HG02840 (cell line): ENCODE measurements at regions not wholly inside any gene's neighbourhood (a gene's known extent, or its start where the extent isn't known, plus 50 kb on each side); places are given as distances from the start of the nearest gene placed in this dataset.

Experiments
- ATAC-seq: cut with Tn5 transposase; IDR thresholded peaks from one replicate; pipeline ENCODE4 v1.9.1; 2021; ENCODE audit warnings: mild to moderate bottlenecking, moderate library complexity, moderate number of reproducible peaks; ENCODE audit not compliant: unreplicated experiment, low FRiP score

DNA sequence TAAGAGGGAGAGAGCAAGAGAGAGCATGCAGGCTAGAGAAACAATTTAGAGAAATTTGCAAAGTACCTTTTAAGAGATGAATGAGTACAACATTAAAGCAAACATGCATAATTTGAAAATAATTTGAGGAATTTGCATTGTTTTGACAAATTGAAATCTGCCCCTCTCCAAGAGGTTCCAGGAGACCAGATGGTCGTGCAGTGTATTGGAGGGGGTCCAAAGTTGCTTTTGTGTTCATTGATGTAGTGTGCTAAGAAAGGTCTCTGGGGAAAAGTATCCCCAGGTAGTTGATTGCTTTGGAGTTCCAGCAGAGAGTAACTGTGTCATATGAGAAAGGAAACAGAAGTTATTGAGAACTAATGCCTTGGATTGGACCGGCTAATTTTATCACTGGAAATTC is 635.0 kb upstream of the TENM3 start:
- no peak for ATAC-seq

DNA sequence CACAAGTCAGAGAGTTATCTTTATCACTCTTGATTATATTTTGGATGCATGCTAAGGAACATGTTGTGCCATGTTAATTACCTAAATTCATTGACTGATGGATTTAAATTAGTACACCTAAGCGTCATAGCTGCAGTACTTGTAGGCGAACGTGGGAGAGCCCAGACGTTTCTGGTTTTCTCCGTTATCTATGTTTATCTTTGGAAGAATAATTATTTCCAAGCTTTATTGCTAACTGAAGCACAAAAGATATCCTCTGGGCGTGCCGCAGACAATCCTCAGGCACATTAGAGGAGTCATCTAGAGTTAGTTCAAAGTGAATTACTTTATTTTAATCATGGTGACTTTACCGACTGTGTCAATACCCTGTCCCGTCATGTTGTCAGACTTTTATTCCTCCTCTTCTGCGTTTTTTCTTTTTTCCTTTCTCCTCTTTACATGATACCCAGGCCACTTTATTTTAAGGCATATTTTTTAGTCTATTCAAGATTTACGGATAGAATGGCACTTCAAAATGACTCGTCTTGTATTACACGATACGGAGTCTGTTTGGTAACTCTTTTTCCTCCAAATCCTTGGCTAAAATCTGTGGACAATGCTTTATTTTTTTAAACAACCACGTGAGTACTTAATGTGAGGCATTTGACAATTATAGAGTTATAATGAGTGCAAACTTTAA is 632.0 kb upstream of the TENM3 start:
- ATAC-seq = no peak

DNA sequence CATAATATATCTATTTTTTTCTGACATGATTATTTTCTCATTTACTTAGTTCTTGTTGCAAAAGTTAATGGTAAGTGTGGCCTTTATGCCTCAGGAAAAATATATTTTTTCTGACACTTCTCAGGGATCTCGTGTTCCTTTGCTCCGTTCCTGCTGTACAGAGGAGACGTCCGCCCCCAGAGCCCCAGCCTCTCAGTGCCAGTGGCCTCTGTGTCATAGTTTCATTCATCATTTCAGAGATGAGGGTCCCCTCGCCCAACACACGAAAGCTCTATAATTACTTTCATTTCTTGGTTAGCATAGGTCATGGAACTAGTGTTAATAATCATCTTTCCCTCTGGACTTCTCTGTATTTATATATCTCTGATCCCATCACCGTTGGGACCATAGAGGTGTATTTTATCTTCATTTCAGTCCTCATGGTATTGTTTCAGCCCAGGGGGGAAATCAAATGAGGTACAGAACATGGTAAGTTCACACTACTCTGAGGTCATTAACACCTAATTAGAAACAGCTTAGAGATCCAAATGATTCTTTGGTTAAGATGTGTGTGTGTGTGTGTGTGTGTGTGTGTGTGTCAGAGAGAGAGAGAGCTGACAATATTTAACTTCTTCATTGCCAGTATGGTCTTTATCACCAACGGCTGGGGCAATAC is 631.1 kb upstream of the TENM3 start:
- ATAC-seq = no peak

DNA sequence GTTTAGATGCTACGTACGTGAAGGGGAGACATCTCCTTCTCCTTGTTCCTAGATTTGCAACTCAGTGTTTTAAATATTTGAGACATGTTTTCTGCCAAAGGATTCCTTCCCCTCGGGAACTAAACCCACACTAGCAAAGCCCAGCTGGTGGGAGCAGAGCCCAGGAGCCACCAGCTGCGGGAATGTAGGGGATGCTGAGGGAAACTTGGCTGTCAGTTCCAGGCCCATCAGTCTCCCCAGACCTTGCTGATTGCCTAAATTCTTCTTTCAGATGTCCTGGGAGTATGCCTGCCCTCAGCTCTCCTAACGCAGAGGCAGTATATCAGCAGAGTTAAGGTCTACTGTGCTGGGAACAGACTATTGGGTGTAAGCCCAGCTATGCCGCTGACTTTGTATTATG is 630.0 kb upstream of the TENM3 start:
- ATAC-seq = no peak

DNA sequence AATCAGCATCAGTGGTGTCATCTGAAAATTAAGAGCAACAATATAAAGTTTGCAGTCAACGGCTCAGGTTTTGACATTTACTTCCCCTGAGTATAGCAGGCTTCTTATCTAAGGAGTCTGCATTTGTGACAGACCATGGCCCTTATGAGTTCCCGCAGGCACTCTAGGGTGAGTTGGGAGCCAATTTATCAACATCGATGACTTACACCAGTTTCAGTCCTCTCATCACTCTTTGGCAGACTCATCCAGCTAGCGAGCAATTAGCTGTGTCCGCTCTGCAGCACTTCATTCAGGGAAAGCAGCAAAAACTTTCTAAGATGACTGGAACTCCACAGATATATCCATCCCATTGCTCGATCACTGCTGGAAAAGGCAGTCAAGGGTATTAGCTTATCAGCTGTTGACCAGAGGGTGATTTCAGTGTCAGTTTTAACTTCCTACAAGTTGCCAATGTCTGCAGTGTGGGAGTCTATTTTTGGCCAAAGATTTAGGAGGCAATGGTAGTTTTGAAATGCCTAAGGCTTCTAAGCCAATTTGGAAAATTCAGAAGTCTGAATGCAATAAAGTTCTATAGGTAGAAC is 625.1 kb upstream of the TENM3 start:
- no peak for ATAC-seq

DNA sequence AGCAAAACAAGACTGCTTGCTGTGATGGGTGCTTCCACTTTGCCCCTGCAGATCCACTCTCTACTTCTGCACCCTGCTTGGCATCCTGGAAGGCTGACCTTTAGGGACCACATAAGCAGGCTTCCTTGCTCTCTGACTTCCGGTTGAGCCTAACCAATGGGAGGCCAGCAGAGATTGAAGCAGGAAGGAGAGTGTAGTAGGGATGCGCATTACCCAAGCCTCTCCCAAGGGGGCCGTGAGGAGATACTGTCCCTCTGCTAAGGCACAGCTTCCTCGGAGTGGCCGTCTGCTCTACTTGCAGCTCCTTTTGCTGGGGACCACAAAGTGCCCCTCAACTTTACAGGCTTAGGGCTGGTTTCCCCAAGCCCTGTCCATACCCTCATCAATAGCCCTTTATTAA is 624.3 kb upstream of the TENM3 start:
- no peak for ATAC-seq

DNA sequence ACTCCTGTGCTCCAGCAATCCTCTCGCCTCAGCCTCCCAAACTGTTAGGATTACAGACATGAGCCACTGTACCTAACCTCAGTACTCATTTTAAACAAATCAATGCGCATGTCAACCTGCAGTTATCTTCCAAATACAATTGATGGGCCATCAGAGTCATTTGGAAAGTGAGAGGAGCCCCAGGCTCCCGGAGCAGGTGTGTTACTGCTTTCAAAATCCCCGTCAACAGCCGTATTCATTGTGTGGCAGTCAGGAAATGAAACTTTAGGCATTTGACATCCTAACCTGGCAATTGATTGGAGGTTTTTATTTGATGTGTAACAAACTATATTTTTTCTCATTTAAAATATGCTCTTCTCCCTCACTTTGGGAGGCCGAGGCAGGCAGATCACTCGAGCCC is 623.6 kb upstream of the TENM3 start:
- ATAC-seq = no peak

DNA sequence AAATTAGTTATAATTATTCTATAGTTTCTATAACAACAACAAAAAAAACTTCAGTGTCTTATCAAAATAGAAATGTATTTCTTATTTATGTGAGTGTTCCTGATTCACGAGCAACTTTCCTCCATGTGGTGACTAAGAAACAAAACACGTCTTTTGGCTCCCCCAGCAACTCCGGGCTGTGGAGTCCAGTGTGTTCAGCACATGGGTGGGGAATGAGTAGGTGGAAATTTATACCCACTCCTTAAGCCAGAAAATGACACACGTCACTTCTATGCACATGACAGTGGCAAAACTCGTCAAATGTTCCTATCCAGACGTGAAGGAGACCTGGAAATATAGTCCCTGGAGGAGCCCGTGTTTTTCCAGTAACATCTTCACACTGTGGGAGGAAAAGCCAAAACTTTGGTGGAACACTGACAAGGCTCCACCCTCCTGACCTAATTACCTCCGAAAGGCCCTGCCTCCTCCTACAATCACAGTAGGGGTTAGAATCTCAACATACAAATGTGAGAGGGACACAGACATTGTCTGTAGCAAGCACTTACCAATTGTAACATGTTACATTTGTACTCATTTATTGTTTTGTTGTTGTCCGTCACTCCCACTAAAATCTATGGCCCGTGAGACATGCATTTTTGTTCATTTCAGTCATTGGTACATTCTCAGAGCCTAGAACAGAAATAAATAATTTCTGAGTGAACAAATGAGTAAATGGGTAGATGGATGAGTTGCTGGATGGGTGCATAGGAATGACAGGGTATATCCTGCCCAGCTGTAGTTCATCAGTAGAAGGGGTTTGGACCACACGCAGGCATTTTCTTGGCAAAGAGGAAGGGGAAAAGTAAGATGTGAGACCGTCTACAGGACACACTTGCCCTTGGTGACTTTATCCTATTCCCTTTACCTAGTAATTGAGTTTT is 605.8 kb upstream of the TENM3 start:
- no peak for ATAC-seq

DNA sequence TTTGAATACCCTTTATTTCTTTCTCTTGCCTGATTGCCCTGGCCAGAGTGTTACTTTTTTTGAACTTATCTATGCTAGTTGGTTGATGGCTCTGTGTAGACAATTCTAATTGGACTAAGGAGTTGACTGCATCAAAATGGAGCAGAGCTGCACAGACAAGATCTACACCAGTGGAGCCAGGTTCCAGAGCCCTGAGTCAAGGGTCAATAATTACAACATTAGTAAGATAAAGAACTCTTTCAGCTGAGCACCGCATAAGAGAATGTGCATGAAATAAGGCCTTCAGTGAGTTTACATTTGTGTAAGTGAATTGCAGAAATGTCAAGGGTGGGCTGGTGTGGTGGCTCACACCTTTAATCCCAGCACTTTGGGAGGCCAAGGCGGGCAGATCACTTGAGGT is 599.7 kb upstream of the TENM3 start:
- ATAC-seq = no peak

DNA sequence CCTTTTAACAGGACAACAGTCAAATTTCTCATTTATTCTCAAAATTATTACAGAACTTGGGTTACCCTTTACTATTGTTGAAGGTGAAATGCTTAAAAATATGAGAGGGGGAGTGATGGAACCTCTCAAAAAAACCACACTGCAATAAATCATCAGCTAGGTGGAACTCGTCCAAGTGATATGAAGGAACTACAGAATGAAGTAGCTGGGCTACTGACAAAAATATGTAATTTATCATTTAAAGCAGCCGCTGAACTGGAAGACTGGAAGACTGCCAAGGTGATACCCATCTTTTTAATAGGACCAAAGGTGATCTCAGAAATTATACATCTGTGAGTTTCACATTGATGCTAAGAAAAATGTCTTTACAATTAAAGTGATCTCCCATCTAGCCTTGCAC is 597.7 kb upstream of the TENM3 start:
- no peak for ATAC-seq

DNA sequence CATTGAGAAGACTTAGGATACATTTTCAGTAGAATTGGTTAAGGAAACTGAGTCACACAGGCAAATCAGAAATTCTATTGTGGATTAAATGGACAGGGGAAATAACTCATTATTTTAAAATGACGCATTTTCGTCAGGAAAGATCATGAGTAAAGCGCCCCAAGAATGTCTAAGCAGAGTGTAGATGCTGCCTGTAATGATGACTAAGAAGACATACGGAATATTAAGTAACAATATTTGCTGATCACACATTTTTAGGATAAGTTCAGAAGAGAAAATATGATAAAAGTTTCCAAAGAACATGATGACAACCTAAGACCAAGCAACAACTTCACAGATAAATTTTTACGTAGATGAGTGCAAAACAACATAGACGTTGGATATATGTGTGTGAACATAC is 596.3 kb upstream of the TENM3 start:
- ATAC-seq = no peak

DNA sequence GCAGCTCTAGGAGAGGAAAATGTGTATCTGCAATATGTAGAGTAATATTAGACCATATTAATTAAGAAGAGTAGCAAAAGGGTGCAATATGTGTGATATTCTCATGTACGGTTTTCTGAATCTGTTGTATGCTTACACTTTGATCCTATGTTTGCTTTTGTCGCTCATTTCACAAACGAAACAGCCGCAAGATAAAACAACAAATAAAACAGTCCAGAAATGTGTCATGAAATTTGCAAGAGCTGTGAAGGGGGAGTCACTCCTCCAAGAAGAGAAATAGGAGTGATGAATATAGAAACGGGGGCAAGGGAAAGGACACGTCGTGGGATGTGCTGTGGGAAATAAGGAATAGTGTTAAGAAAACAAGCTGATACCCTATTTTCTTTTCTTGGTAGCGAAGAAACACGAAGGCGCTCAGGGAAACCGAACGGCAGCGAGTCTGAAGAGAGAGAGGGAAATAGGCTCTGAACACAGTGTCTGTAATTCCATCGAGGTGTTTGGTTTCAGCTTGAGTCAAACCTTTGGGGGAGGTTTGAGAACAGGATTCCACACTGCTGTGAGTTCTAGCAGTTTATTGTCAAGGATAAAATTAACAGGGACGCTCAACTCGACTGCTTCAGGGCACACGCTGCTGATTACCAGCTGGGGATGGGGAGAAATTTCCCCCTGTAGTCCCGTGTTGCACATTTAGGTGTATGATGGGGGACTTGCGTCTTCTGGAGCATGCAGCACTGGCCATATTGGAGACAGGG is 595.6 kb upstream of the TENM3 start:
- no peak for ATAC-seq

DNA sequence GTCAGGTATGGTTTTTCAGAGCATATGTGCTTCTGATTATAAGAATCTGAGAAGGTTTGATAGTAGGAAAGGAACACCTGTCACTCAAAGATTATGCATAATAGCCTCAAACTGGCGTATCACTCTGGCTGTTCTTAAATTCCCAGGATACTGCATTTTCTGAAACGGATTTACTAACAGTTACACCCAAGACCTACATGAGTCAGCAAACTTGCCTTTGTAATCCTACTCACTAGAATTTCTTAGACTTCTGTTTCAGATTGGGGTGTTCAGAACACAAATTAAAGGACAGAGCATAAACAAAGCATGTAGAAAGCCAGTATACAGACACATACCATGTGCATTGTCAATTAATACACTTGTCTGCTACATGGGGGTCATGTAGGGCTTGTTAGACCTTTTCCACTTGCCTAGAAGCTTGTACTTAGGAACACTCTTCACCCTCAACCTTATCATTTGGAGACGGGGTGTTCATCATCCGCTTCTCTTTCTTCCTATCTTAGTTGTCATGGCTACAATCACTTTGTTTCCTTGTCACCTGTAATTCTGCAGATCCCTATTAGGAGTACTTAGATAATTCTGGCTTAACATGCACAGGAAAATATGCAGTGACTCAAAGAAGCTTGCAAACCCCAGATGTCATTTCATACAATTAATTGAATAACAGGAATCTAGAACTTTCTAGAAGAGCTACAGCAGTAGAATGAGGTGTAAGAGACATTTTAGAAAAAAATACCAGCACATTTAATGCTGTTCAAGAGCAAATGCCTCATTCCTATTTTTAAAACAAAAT is 593.0 kb upstream of the TENM3 start:
- ATAC-seq = no peak

DNA sequence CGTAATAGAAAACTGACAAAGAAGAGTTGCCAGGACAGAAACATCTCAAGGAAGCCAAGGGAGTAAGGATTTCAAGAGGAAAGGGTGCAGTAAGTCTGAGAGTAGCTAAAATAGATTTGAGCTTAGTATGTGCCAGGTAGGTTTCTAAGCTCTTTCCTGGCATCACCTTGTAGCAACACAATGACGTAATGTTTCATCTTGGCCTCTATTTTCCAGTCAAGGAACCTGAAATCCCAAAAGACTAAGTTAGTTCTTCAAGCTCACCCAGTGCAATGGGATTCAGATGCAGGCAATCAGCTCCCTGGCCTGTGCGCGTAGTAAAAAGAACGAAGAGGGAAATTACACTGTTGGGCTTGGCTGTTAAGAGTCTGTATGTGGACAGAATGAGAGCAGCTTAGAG is 586.5 kb upstream of the TENM3 start:
- no peak for ATAC-seq

DNA sequence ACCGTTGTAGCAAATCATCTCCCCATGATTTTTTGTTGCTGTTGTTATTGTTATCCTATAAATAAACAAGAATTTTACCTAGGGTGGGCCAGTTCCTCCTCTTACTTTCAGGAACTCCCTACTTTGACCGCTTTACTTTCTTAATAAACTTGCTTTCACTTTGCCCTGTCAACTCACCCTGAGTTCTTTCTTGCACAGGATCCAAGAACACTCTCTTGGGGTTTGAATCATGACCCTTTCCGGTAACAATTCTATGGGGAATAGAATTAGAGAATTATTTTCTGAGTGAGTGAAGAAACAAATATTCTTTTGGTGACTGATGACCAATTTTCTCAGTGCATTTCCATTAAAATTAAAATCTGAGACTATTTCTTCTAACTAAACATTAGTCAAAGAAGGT is 584.0 kb upstream of the TENM3 start:
- ATAC-seq = no peak

DNA sequence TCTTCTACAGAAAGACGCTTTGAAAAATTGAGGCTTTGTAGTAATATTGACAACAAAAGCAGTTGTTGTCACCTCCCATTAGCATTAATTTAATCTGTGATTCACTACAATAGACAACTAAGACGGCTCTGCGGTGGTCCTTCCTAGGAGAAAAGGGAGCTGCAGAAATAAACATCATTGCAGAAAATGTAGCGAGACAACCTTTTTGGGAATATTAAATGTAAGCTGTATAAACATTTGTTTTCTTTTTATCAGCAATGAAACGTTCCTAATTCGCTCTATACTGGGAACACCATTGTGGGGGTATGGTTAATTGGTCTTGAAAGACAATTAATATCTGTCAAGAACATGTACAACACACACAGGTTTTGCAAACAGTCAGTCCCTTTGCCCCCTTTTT is 583.3 kb upstream of the TENM3 start:
- ATAC-seq = no peak

DNA sequence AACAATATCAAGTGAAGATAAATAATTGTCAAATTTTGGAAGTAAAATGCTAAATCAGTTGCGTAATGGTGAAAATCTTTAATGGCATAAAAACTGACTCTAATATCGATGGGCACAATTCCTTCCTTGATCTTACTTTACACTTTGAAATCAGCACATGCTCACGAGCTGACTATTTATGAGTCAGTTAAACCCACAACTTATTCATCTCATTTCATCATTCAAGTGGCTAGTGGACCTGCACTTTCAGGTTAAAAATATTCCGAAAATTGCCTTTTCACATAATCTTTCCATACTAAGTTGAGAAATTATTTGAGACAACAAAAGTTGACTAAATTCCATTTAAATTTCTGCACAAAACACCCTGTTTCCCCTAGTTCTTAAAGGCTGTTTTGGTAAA is 582.1 kb upstream of the TENM3 start:
- no peak for ATAC-seq

DNA sequence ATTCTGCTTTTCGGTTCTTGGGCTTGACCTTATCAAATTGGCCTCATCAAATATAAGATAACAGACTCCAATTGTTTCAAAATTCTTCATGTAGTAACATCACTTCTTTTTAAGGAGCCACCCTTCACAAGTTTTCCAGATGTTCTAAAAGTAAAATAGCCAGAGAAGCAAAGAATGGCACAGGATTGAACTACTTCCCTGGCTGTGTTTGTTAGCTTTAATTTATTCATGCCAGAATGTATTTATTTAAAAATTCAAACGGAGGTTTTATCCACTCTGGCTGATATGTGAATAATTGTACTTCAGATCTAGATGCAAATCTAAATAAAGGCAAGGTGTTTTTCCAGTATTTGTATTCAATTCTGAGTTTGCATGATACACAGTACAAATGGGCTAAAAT is 581.3 kb upstream of the TENM3 start:
- no peak for ATAC-seq

DNA sequence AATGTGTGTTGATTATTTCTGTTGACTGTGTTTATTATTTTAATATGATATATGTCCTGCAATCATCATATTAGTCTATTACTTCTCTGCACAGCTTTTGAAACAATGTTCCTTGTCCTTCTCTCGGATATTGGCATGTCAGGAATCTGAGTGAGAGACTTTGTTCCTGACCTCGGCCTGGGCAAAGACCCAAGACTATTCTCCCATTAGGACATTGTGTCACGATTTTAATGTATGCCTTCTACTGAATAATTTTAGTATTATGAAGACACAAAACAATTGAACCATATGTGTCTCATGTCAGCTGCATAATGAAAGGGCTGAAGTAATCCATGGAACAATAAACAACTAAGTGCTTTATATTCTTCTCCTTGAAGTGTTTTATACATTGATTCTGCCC is 580.8 kb upstream of the TENM3 start:
- no peak for ATAC-seq

DNA sequence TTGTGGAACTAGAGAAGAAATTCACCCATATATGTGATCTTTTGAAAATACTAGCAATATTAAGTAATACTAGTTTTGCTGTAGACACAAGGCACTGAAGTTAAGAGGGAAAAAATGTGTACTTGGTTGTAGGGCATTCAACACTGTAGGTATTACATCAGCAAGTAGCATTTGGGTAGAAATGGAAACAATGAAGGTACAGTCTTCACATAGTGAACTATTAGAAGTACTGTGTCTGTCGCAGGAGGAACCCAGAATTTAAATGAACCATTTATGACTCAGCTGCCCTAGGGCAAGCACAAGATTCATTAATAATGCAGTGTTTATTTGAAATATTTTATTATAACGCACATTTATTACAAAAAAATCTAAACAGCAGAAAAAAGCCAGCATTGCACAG is 572.7 kb upstream of the TENM3 start:
- no peak for ATAC-seq
